Testis (tissue), 2 donors: ENCODE measurements at regions not wholly inside any gene's neighbourhood (a gene's known extent, or its start where the extent isn't known, plus 50 kb on each side); places are given as distances from the start of the nearest gene placed in this dataset.
"Not testable (repeated sequence)": the region's sequence is repeated elsewhere in the genome, so short reads cannot be mapped to it uniquely, and the experiment has no call there.

Experiments
- DNase-seq: peaks from one replicate; pipeline ENCODE4 v3.0.0-alpha.2; 2019
- H3K27ac ChIP-seq, 2 donors: fragments of 200-600 bp; sonication (generic); one replicate each; pipeline ENCODE4 v1.5.1; 2019
- H3K27me3 ChIP-seq: fragments of 200-600 bp; sonication (generic); one replicate; pipeline ENCODE4 v1.5.1; 2019
- H3K36me3 ChIP-seq: fragments of 200-600 bp; sonication (generic); one replicate; pipeline ENCODE4 v1.5.1; 2017; ENCODE audit warnings: low read depth; ENCODE audit errors: missing control alignments
- H3K4me1 ChIP-seq: fragments of 200-600 bp; sonication (generic); one replicate; pipeline ENCODE4 v1.5.1; 2019
- H3K4me3 ChIP-seq, 2 donors: fragments of 200-600 bp; sonication (generic); one replicate each; pipeline ENCODE4 v1.5.1; 2017 to 2019
- H3K9me3 ChIP-seq: fragments of 200-600 bp; sonication (generic); one replicate; pipeline ENCODE4 v1.5.1; 2017
- CTCF ChIP-seq, 3 experiments: fragments of 450-650 bp in 2 of 3; fragments of 200-600 bp in 1 of 3; sonication (generic) in 1 of 3; IDR thresholded peaks; one replicate each; pipeline ENCODE4 v1.5.1; 2016 to 2019; ENCODE audit warnings: antibody characterized with exemption in 3 of 3, mild to moderate bottlenecking in 2 of 3, moderate library complexity in 1 of 3
- POLR2A ChIP-seq: fragments of 450-650 bp; IDR thresholded peaks from one replicate; pipeline ENCODE4 v1.6.1; 2017; ENCODE audit warnings: antibody characterized with exemption, mild to moderate bottlenecking, moderate library complexity
- WGBS, 2 donors: methylation state at CpG; one replicate each; pipeline ENCODE4 v1.1.5; 2018; 5-methylcytosine and 5-hydroxymethylcytosine counted together
- intact Hi-C: fragments of 100-400 bp; cut with DNase I; formaldehyde crosslinking; loops from one replicate; pipeline ENCODE4 v1.15.1; 2023; ENCODE audit warnings: low total_unique reads

GRCh38 chr12:131440209-131441059 is 270.5 kb upstream of the SFSWAP start:
- H3K4me3 ChIP-seq, intact Hi-C loops, H3K27me3 ChIP-seq, H3K9me3 ChIP-seq, H3K36me3 ChIP-seq, H3K4me1 ChIP-seq, H3K27ac ChIP-seq, DNase-seq: not testable (repeated sequence)
- 66 to 100% methylated on average over 1 to 11 of the region's 21 CpGs for WGBS, 2 donors

- intact Hi-C loops, result no loop called here
- Histone ChIP-seq H3K4me3 (no peak overlapping the region), H3K4me1 (peaks cover 6% of the 10 kb centered on the region), H3K27ac (no peak overlapping the region), H3K36me3 (no peaks in the 10 kb centered on the region), H3K9me3 (no peaks in the 10 kb centered on the region), H3K27me3 (no peaks in the 10 kb centered on the region)
- no peak for DNase-seq
- TF ChIP-seq POLR2A, result no peak
- TF ChIP-seq CTCF (IDR thresholded peaks at IDR 0.05), result no peak
- whole genome bisulfite sequencing, 2 donors, result 74 to 79% methylated on average over 6 of the region's 6 CpGs
Measured at GRCh38 chr12:131441060-131441396, 269.9 kb upstream of the SFSWAP start.

- Histone ChIP-seq H3K27me3 (no peaks in the 10 kb centered on the region), H3K27ac (no peak overlapping the region), H3K9me3 (no peaks in the 10 kb centered on the region), H3K4me1 (peaks cover 6% of the 10 kb centered on the region), H3K36me3 (no peaks in the 10 kb centered on the region), H3K4me3 (no peak overlapping the region)
- TF ChIP-seq POLR2A (no peak), CTCF (IDR thresholded peaks at IDR 0.05) (no peak)
- intact Hi-C loops, result no loop called here
- no peak for DNase-seq
- WGBS, 2 donors, result 77 to 88% methylated on average over 9 of the region's 9 CpGs
Measured at GRCh38 chr12:131441638-131442336, 269.1 kb upstream of the SFSWAP start.

- Histone ChIP-seq H3K36me3 (no peaks in the 10 kb centered on the region), H3K27ac (no peak overlapping the region), H3K4me1 (peaks cover 6% of the 10 kb centered on the region), H3K9me3 (no peaks in the 10 kb centered on the region), H3K27me3 (no peaks in the 10 kb centered on the region), H3K4me3 (no peak overlapping the region)
- intact Hi-C loops, result no loop called here
- DNase-seq, result no peak
- 80 to 86% methylated on average over 13 to 14 of the region's 14 CpGs for WGBS, 2 donors
- TF ChIP-seq CTCF (IDR thresholded peaks at IDR 0.05) (no peak), POLR2A (no peak)
Measured at GRCh38 chr12:131442337-131442918, 268.5 kb upstream of the SFSWAP start.
